Dendritic cell treated with granulocyte-macrophage colony-stimulating factor and Interleukin-4, amounts not matched to agents 40 ng/mL and 50 ng/mL, for 4 days (primary cell): ENCODE measurements at regions not wholly inside any gene's neighbourhood (a gene's known extent, or its start where the extent isn't known, plus 50 kb on each side); places are given as distances from the start of the nearest gene placed in this dataset.
"Not testable (repeated sequence)": the region's sequence is repeated elsewhere in the genome, so short reads cannot be mapped to it uniquely, and the experiment has no call there.

Experiments
- H3K27ac Mint-ChIP-seq: one replicate; pipeline ENCODE4 v1.8.0; 2022; ENCODE audit warnings: mild to moderate bottlenecking, mixed read lengths
- H3K27me3 Mint-ChIP-seq: one replicate; pipeline ENCODE4 v1.8.0; 2022; ENCODE audit warnings: mild to moderate bottlenecking, mixed read lengths
- H3K36me3 Mint-ChIP-seq: one replicate; pipeline ENCODE4 v1.8.0; 2022; ENCODE audit warnings: low read depth, mixed read lengths
- H3K4me1 Mint-ChIP-seq: one replicate; pipeline ENCODE4 v1.8.0; 2022; ENCODE audit warnings: low read depth, mixed read lengths
- H3K4me3 Mint-ChIP-seq: one replicate; pipeline ENCODE4 v1.8.0; 2022; ENCODE audit warnings: mild to moderate bottlenecking, moderate library complexity, mixed read lengths
- H3K9me3 Mint-ChIP-seq: one replicate; pipeline ENCODE4 v1.8.0; 2022; ENCODE audit warnings: mixed read lengths
- intact Hi-C: fragments of 100-400 bp; cut with micrococcal nuclease; formaldehyde crosslinking; loops from one replicate; pipeline ENCODE4 v1.15.0; 2022

- intact Hi-C loops, H3K27me3 Mint-ChIP-seq, H3K36me3 Mint-ChIP-seq, H3K27ac Mint-ChIP-seq, H3K9me3 Mint-ChIP-seq, H3K4me3 Mint-ChIP-seq, H3K4me1 Mint-ChIP-seq: not testable (repeated sequence)
Observed at GRCh38 chr5:34329201-34329600, 286.2 kb upstream of the C1QTNF3 start.

- H3K4me3 Mint-ChIP-seq, intact Hi-C loops, H3K4me1 Mint-ChIP-seq: not testable (repeated sequence)
Observed at GRCh38 chr5:34329611-34330108, 286.6 kb upstream of the C1QTNF3 start.

GRCh38 chr5:34331928-34332454, 289.0 kb upstream of the C1QTNF3 start:
- H3K4me3 Mint-ChIP-seq, intact Hi-C loops, H3K27me3 Mint-ChIP-seq, H3K9me3 Mint-ChIP-seq, H3K36me3 Mint-ChIP-seq, H3K27ac Mint-ChIP-seq, H3K4me1 Mint-ChIP-seq: not testable (repeated sequence)

More at GRCh38 chr5:34329611-34330108, 286.6 kb upstream of the C1QTNF3 start:
- H3K27me3 Mint-ChIP-seq, H3K36me3 Mint-ChIP-seq, H3K9me3 Mint-ChIP-seq, H3K27ac Mint-ChIP-seq: not testable (repeated sequence)

- H3K36me3 Mint-ChIP-seq, H3K27me3 Mint-ChIP-seq, H3K4me1 Mint-ChIP-seq, H3K27ac Mint-ChIP-seq, intact Hi-C loops, H3K4me3 Mint-ChIP-seq, H3K9me3 Mint-ChIP-seq: not testable (repeated sequence)
Observed at GRCh38 chr5:34339408-34340001, 296.5 kb upstream of the C1QTNF3 start.

- H3K27ac Mint-ChIP-seq, intact Hi-C loops: not testable (repeated sequence)
Observed at GRCh38 chr5:34354440-34354839, 301.7 kb upstream of the RAI14 start.

GRCh38 chr5:34371417-34371816, 284.7 kb upstream of the RAI14 start:
- H3K36me3 Mint-ChIP-seq, H3K27ac Mint-ChIP-seq, intact Hi-C loops: not testable (repeated sequence)

More at GRCh38 chr5:34354440-34354839, 301.7 kb upstream of the RAI14 start:
- not testable (repeated sequence) for H3K4me1 Mint-ChIP-seq, H3K36me3 Mint-ChIP-seq, H3K27me3 Mint-ChIP-seq, H3K4me3 Mint-ChIP-seq, H3K9me3 Mint-ChIP-seq

GRCh38 chr5:34371817-34372216, 284.3 kb upstream of the RAI14 start:
- H3K4me3 Mint-ChIP-seq, H3K9me3 Mint-ChIP-seq, H3K27ac Mint-ChIP-seq, intact Hi-C loops, H3K36me3 Mint-ChIP-seq, H3K27me3 Mint-ChIP-seq, H3K4me1 Mint-ChIP-seq: not testable (repeated sequence)

More at GRCh38 chr5:34371417-34371816, 284.7 kb upstream of the RAI14 start:
- H3K27me3 Mint-ChIP-seq, H3K4me3 Mint-ChIP-seq, H3K4me1 Mint-ChIP-seq, H3K9me3 Mint-ChIP-seq: not testable (repeated sequence)

GRCh38 chr5:34372739-34373138, 283.4 kb upstream of the RAI14 start:
- intact Hi-C loops, H3K27ac Mint-ChIP-seq, H3K4me1 Mint-ChIP-seq, H3K4me3 Mint-ChIP-seq, H3K9me3 Mint-ChIP-seq, H3K27me3 Mint-ChIP-seq, H3K36me3 Mint-ChIP-seq: not testable (repeated sequence)

- H3K27ac Mint-ChIP-seq, H3K9me3 Mint-ChIP-seq, H3K4me1 Mint-ChIP-seq, H3K36me3 Mint-ChIP-seq, H3K27me3 Mint-ChIP-seq, intact Hi-C loops, H3K4me3 Mint-ChIP-seq: not testable (repeated sequence)
Observed at GRCh38 chr5:34377651-34378050, 278.5 kb upstream of the RAI14 start.

GRCh38 chr5:34378498-34378897, 277.6 kb upstream of the RAI14 start:
- H3K36me3 Mint-ChIP-seq, H3K4me3 Mint-ChIP-seq, H3K9me3 Mint-ChIP-seq, H3K27me3 Mint-ChIP-seq, H3K4me1 Mint-ChIP-seq, H3K27ac Mint-ChIP-seq, intact Hi-C loops: not testable (repeated sequence)

- intact Hi-C loops, H3K4me3 Mint-ChIP-seq, H3K9me3 Mint-ChIP-seq, H3K27ac Mint-ChIP-seq, H3K27me3 Mint-ChIP-seq, H3K4me1 Mint-ChIP-seq, H3K36me3 Mint-ChIP-seq: not testable (repeated sequence)
Observed at GRCh38 chr5:34388754-34389153, 267.4 kb upstream of the RAI14 start.

- no peaks in the 10 kb centered on the region for H3K36me3 Mint-ChIP-seq
- intact Hi-C loops: no loop called here
- H3K27ac Mint-ChIP-seq: no peak overlapping the region
- H3K4me3 Mint-ChIP-seq: no peak overlapping the region
- H3K4me1 Mint-ChIP-seq: no peaks in the 10 kb centered on the region
- H3K9me3 Mint-ChIP-seq: no peaks in the 10 kb centered on the region
- no peaks in the 10 kb centered on the region for H3K27me3 Mint-ChIP-seq
Observed at GRCh38 chr5:34409373-34409772, 246.8 kb upstream of the RAI14 start.

GRCh38 chr5:34410411-34411139, 245.6 kb upstream of the RAI14 start:
- intact Hi-C loops: no loop called here
- Mint-ChIP-seq H3K36me3 (no peaks in the 10 kb centered on the region), H3K27ac (no peak overlapping the region), H3K4me3 (no peak overlapping the region), H3K4me1 (no peaks in the 10 kb centered on the region), H3K27me3 (no peaks in the 10 kb centered on the region), H3K9me3 (no peaks in the 10 kb centered on the region)

GRCh38 chr5:34411470-34412346, 244.4 kb upstream of the RAI14 start:
- intact Hi-C loops: no loop called here
- H3K27me3 Mint-ChIP-seq: no peaks in the 10 kb centered on the region

More at GRCh38 chr5:34411470-34412346, 244.4 kb upstream of the RAI14 start:
- Mint-ChIP-seq H3K9me3 (no peaks in the 10 kb centered on the region), H3K4me1 (no peaks in the 10 kb centered on the region), H3K4me3 (no peak overlapping the region), H3K36me3 (no peaks in the 10 kb centered on the region), H3K27ac (no peak overlapping the region)
